Transverse colon (tissue), 4 donors: ENCODE measurements at regions not wholly inside any gene's neighbourhood (a gene's known extent, or its start where the extent isn't known, plus 50 kb on each side); places are given as distances from the start of the nearest gene placed in this dataset.

Experiments
- EP300 ChIP-seq: sonication (generic); formaldehyde crosslinking; IDR thresholded peaks from one replicate; pipeline ENCODE4 v1.6.1; 2017; ENCODE audit warnings: antibody characterized with exemption, low read depth
- POLR2A ChIP-seq: fragments of 450-650 bp; IDR thresholded peaks from one replicate; pipeline ENCODE4 v1.6.1; 2016; ENCODE audit warnings: antibody characterized with exemption, mild to moderate bottlenecking, moderate library complexity
- POLR2AphosphoS5 ChIP-seq, 3 donors: sonication (generic); formaldehyde crosslinking; IDR thresholded peaks; one replicate each; pipeline ENCODE4 v1.6.1; 2016; ENCODE audit warnings: antibody characterized with exemption in 3 of 3
- TF ChIP-seq, protein P1 (sequence below), 5 experiments: fragments of 200-600 bp in 3 of 5; fragments of 450-650 bp in 2 of 5; sonication (generic) in 3 of 5; IDR thresholded peaks; 1 replicate in 2 of 5; 2 replicates in 3 of 5; pipeline ENCODE4 v1.5.1; 2016 to 2017; ENCODE audit warnings: antibody characterized with exemption in 5 of 5, inconsistent platforms in 3 of 5, mild to moderate bottlenecking in 2 of 5, moderate library complexity in 1 of 5

DNA sequence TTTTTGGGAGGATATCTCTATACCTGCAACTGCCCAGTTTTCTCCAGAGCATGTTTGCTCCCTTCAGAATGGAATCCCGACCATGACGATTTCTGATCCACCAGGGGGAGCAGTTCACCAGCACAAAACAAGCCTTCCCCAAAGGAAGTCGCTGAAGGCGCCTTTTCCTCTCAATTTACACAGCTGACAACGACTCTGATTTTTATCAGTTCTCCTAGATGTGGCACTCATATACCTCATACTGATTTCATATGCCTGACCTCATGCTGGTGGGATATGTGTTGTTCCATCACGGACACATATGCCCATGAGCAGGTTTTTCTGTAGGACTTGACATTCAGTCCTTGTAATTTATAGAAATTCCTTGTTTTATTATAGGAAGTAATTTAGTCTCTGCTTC, 1028.2 kb downstream of the MCTP2 start:
- TF ChIP-seq POLR2A (no peak), POLR2AphosphoS5 (IDR thresholded peaks at IDR 0.05) (no peak), EP300 (no peak)
- TF ChIP-seq, protein P1, sequence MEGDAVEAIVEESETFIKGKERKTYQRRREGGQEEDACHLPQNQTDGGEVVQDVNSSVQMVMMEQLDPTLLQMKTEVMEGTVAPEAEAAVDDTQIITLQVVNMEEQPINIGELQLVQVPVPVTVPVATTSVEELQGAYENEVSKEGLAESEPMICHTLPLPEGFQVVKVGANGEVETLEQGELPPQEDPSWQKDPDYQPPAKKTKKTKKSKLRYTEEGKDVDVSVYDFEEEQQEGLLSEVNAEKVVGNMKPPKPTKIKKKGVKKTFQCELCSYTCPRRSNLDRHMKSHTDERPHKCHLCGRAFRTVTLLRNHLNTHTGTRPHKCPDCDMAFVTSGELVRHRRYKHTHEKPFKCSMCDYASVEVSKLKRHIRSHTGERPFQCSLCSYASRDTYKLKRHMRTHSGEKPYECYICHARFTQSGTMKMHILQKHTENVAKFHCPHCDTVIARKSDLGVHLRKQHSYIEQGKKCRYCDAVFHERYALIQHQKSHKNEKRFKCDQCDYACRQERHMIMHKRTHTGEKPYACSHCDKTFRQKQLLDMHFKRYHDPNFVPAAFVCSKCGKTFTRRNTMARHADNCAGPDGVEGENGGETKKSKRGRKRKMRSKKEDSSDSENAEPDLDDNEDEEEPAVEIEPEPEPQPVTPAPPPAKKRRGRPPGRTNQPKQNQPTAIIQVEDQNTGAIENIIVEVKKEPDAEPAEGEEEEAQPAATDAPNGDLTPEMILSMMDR (IDR thresholded peaks at IDR 0.05), result peak; percentile 62 to 70 (median 68)
